SU-DHL-6 (cell line): ENCODE measurements at regions not wholly inside any gene's neighbourhood (a gene's known extent, or its start where the extent isn't known, plus 50 kb on each side); places are given as distances from the start of the nearest gene placed in this dataset.

Experiments used
- H2AFZ ChIP-seq: fragments of 200-600 bp; sonication (generic); 2 replicates; pipeline ENCODE4 v1.6.1; 2014; ENCODE audit warnings: low read depth, mild to moderate bottlenecking, moderate library complexity, mixed read lengths, antibody characterized with exemption, low read length; ENCODE audit not compliant: severe bottlenecking
- H3F3A ChIP-seq: fragments of 200-600 bp; shearing (Covaris generic); 2 replicates; pipeline ENCODE4 v1.6.0; 2016; ENCODE audit warnings: antibody characterized with exemption, mild to moderate bottlenecking; ENCODE audit not compliant: insufficient read depth
- H3K27ac ChIP-seq: fragments of 200-600 bp; sonication (generic); 2 replicates; pipeline ENCODE4 v1.5.1; 2016; ENCODE audit warnings: low read depth, mild to moderate bottlenecking, low read length, moderate library complexity, mixed read lengths
- H3K27me3 ChIP-seq: fragments of 200-600 bp; sonication (generic), shearing (Covaris generic); 2 replicates; pipeline ENCODE4 v1.6.0; 2014; ENCODE audit warnings: mild to moderate bottlenecking, low read length
- H3K36me3 ChIP-seq: fragments of 200-600 bp; sonication (generic); 2 replicates; pipeline ENCODE4 v1.6.1; 2014; ENCODE audit warnings: mild to moderate bottlenecking, low read length, mixed read lengths
- H3K4me2 ChIP-seq: fragments of 300-600, 200-600 bp; shearing (Covaris generic), sonication (generic); 2 replicates; pipeline ENCODE4 v1.6.0; 2014; ENCODE audit warnings: low read length, low read depth, mild to moderate bottlenecking; ENCODE audit not compliant: poor library complexity, severe bottlenecking
- H3K4me3 ChIP-seq: fragments of 200-600 bp; sonication (generic); 2 replicates; pipeline ENCODE4 v1.5.1; 2014; ENCODE audit warnings: antibody characterized with exemption, low read length, mild to moderate bottlenecking, mixed read lengths; ENCODE audit not compliant: insufficient read depth, poor library complexity, severe bottlenecking
- H3K79me2 ChIP-seq: fragments of 200-600 bp; sonication (generic); 2 replicates; pipeline ENCODE4 v1.6.1; 2014; ENCODE audit warnings: mild to moderate bottlenecking, low read length, moderate library complexity; ENCODE audit not compliant: insufficient read depth
- H3K9ac ChIP-seq: fragments of 200-600 bp; sonication (generic); 2 replicates; pipeline ENCODE4 v1.7.0; 2014; ENCODE audit warnings: mild to moderate bottlenecking, low read length
- H3K9me2 ChIP-seq: fragments of 200-600 bp; sonication (generic); replicated peaks from 2 replicates; pipeline ENCODE4 v1.6.1; 2014; ENCODE audit warnings: low read length; ENCODE audit not compliant: insufficient read depth
- H3K9me3 ChIP-seq: fragments of 200-600 bp; sonication (generic); 2 replicates; pipeline ENCODE4 v1.6.1; 2014; ENCODE audit warnings: low read length, mixed read lengths; ENCODE audit not compliant: insufficient read depth
- H4K20me1 ChIP-seq: fragments of 200-600 bp; sonication (generic); 2 replicates; pipeline ENCODE4 v1.6.1; 2014; ENCODE audit warnings: low read depth, mild to moderate bottlenecking, antibody characterized with exemption, low read length, moderate library complexity, mixed read lengths
- EZH2phosphoT487 ChIP-seq: fragments of 200-600 bp; sonication (generic), shearing (Covaris generic); conservative IDR thresholded peaks from 2 replicates; pipeline ENCODE4 v1.6.1; 2018; ENCODE audit warnings: mild to moderate bottlenecking, antibody characterized with exemption, low read length, moderate library complexity, mixed read lengths
- TF ChIP-seq, protein P1 (sequence below): fragments of 200-600 bp; sonication (generic); IDR thresholded peaks from one replicate; pipeline ENCODE4 v1.5.1; 2017; ENCODE audit warnings: antibody characterized with exemption, mild to moderate bottlenecking, low read length, moderate library complexity; ENCODE audit not compliant: insufficient read depth, poor library complexity, severe bottlenecking

DNA sequence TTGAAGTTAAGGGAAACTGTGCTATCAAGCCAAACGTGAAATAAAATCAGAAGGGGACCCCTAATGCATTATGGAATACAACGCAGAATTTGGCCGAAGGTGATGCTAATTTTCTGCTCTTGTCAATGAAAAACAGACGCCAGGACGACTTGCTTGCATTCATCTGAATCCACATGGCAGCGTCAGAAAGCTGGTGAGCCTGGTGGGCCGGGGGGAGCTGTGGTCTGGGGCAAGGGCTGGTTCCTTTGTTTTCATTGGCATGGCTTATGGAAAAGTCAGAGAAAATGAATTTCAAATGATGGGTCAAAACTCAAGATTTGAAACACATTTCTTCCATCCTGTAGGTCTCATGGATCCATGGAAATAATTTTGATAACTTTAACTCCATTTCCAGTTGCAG lies 86.4 kb upstream of the RUNX1 start:
- Histone ChIP-seq H3K9ac (no peak overlapping the region), H3K4me2 (no peak overlapping the region), H3K27me3 (no peaks in the 10 kb centered on the region), H3K9me3 (no peaks in the 10 kb centered on the region), H3K36me3 (no peaks in the 10 kb centered on the region), H3F3A (no peaks in the 10 kb centered on the region), H3K9me2 (no peaks in the 10 kb centered on the region), H3K79me2 (no peaks in the 10 kb centered on the region), H3K4me3 (no peak overlapping the region), H3K27ac (no peak overlapping the region), H2AFZ (no peak overlapping the region), H4K20me1 (no peaks in the 10 kb centered on the region)
- no peak for TF ChIP-seq EZH2phosphoT487
- TF ChIP-seq, protein P1, sequence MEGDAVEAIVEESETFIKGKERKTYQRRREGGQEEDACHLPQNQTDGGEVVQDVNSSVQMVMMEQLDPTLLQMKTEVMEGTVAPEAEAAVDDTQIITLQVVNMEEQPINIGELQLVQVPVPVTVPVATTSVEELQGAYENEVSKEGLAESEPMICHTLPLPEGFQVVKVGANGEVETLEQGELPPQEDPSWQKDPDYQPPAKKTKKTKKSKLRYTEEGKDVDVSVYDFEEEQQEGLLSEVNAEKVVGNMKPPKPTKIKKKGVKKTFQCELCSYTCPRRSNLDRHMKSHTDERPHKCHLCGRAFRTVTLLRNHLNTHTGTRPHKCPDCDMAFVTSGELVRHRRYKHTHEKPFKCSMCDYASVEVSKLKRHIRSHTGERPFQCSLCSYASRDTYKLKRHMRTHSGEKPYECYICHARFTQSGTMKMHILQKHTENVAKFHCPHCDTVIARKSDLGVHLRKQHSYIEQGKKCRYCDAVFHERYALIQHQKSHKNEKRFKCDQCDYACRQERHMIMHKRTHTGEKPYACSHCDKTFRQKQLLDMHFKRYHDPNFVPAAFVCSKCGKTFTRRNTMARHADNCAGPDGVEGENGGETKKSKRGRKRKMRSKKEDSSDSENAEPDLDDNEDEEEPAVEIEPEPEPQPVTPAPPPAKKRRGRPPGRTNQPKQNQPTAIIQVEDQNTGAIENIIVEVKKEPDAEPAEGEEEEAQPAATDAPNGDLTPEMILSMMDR, result no peak

DNA sequence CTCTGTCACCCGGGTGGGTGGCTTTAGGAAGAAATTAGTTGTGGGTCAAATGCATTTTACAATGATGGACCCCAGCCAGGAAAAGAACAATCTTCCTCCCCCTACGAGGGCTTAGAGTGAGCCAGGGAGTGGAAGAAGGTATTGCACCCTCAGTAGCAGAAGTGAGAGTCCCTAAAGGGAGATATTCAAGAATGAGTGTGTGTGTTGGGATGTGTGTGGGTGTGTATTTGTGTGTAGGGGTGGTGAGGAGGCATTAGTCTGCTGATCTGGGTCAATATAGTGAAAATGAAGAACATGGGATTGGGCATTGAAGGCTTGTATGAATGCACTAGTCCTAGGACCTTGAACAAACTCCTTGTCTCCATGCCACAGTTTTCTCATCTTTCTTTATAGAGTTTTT lies 85.2 kb upstream of the RUNX1 start:
- no peaks in the 10 kb centered on the region for H3K9me2 ChIP-seq
- no peaks in the 10 kb centered on the region for H3K79me2 ChIP-seq
- H3K36me3 ChIP-seq, result no peaks in the 10 kb centered on the region
- H3K4me2 ChIP-seq, result no peak overlapping the region
- TF ChIP-seq, protein P1, result no peak
- TF ChIP-seq EZH2phosphoT487, result no peak
- H4K20me1 ChIP-seq, result no peaks in the 10 kb centered on the region
- no peak overlapping the region for H3K4me3 ChIP-seq
- no peaks in the 10 kb centered on the region for H3K27me3 ChIP-seq
- H2AFZ ChIP-seq, result no peak overlapping the region
- no peak overlapping the region for H3K9ac ChIP-seq
- no peaks in the 10 kb centered on the region for H3K9me3 ChIP-seq
- H3F3A ChIP-seq, result no peaks in the 10 kb centered on the region
- no peak overlapping the region for H3K27ac ChIP-seq

DNA sequence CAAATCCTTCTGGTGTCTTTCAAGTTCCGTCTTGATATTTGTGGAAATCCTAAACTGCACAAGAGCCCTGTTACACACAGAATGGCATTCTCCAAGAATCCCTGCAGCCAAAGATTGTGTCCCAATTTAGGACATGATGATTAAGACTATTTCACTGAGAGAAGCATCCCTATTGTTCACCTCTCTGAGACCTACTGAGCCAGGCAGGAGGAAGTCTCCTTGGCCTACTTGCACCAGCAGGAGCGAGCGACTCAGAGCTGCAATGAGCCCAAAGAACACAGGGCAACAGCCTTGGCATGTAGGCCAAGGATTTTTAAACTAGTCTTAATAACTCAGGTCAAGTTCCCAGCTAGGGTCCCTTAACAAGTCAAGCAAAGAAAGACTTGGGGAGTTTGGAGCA lies 79.4 kb upstream of the RUNX1 start:
- Histone ChIP-seq H3K79me2 (no peaks in the 10 kb centered on the region), H2AFZ (no peak overlapping the region), H3K4me3 (no peak overlapping the region), H4K20me1 (no peaks in the 10 kb centered on the region), H3K27ac (no peak overlapping the region), H3K9me2 (no peaks in the 10 kb centered on the region), H3F3A (no peaks in the 10 kb centered on the region), H3K9ac (no peak overlapping the region), H3K36me3 (no peaks in the 10 kb centered on the region), H3K27me3 (no peaks in the 10 kb centered on the region), H3K9me3 (no peaks in the 10 kb centered on the region; the same call in 1 of the 2 replicates), H3K4me2 (no peak overlapping the region)
- no peak for TF ChIP-seq EZH2phosphoT487
- TF ChIP-seq, protein P1, result no peak
